Vagina (tissue), 2 donors: ENCODE measurements at regions not wholly inside any gene's neighbourhood (a gene's known extent, or its start where the extent isn't known, plus 50 kb on each side); places are given as distances from the start of the nearest gene placed in this dataset.

Source experiments
- DNase-seq, 2 donors: peaks; one replicate each; pipeline ENCODE4 v3.0.0-alpha.2; 2017; ENCODE audit errors: extremely low spot score in 2 of 2
- H3K27ac ChIP-seq: fragments of 200-600 bp; sonication (generic); one replicate; pipeline ENCODE4 v1.5.1; 2019
- H3K27me3 ChIP-seq: fragments of 200-600 bp; sonication (generic); one replicate; pipeline ENCODE4 v1.5.1; 2019
- H3K36me3 ChIP-seq, 2 donors: fragments of 200-600 bp; sonication (generic); one replicate each; pipeline ENCODE4 v1.5.1; 2017 to 2019
- H3K4me1 ChIP-seq: fragments of 200-600 bp; sonication (generic); one replicate; pipeline ENCODE4 v1.5.1; 2019
- H3K4me3 ChIP-seq, 2 donors: fragments of 200-600 bp; sonication (generic); 1 replicate in 1 of 2; 2 replicates in 1 of 2; pipeline ENCODE4 v1.5.1; 2016 to 2019
- H3K9me3 ChIP-seq: fragments of 200-600 bp; sonication (generic); one replicate; pipeline ENCODE4 v1.5.1; 2019
- POLR2A ChIP-seq, 2 donors: fragments of 450-650 bp; IDR thresholded peaks; one replicate each; pipeline ENCODE4 v1.6.1; 2017; ENCODE audit warnings: antibody characterized with exemption in 2 of 2, mild to moderate bottlenecking in 2 of 2, moderate library complexity in 2 of 2
- POLR2AphosphoS5 ChIP-seq, 2 donors: sonication (generic); formaldehyde crosslinking; IDR thresholded peaks; one replicate each; pipeline ENCODE4 v1.9.0; 2017; ENCODE audit warnings: antibody characterized with exemption in 2 of 2, mild to moderate bottlenecking in 2 of 2, low read depth in 1 of 2; ENCODE audit not compliant: insufficient read depth in 1 of 2
- intact Hi-C: fragments of 100-400 bp; cut with DNase I; formaldehyde crosslinking; loops from one replicate; pipeline ENCODE4 v1.15.1; 2023
- TF ChIP-seq, protein P1 (sequence below), 3 experiments: fragments of 450-650 bp in 2 of 3; fragments of 200-600 bp in 1 of 3; sonication (generic) in 1 of 3; IDR thresholded peaks; one replicate each; pipeline ENCODE4 v1.5.1; 2017 to 2019; ENCODE audit warnings: antibody characterized with exemption in 3 of 3, mild to moderate bottlenecking in 2 of 3, moderate library complexity in 2 of 3

DNA sequence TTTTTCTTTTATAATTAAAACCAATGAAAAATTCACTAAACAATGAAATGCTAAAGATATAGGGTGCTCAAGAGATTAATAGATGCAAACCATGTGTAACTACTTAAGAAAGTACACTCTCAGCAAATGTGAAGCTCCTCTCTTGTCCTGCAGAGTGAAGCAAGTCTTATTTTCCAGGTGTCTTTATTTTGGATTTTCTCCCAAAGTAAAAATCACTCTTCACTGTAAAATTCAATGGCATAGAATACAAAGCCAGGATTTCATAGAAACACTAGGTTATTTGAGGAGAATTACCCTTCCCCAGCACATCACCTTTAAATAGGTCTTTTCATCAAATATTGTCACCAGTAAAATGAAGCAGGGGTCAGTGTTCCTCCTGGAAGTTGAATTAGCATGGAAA lies 57.0 kb upstream of the GIMD1 start:
- no peaks in the 10 kb centered on the region for H3K27me3 ChIP-seq
- TF ChIP-seq POLR2AphosphoS5 (IDR thresholded peaks at IDR 0.05; ENCODE audit: insufficient read depth in 1 of 2, low read depth in 1 of 2) (no peak), POLR2A (IDR thresholded peaks at IDR 0.05) (no peak)
- TF ChIP-seq, protein P1, sequence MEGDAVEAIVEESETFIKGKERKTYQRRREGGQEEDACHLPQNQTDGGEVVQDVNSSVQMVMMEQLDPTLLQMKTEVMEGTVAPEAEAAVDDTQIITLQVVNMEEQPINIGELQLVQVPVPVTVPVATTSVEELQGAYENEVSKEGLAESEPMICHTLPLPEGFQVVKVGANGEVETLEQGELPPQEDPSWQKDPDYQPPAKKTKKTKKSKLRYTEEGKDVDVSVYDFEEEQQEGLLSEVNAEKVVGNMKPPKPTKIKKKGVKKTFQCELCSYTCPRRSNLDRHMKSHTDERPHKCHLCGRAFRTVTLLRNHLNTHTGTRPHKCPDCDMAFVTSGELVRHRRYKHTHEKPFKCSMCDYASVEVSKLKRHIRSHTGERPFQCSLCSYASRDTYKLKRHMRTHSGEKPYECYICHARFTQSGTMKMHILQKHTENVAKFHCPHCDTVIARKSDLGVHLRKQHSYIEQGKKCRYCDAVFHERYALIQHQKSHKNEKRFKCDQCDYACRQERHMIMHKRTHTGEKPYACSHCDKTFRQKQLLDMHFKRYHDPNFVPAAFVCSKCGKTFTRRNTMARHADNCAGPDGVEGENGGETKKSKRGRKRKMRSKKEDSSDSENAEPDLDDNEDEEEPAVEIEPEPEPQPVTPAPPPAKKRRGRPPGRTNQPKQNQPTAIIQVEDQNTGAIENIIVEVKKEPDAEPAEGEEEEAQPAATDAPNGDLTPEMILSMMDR (IDR thresholded peaks at IDR 0.05) = no peak
- no peak overlapping the region for H3K4me3 ChIP-seq
- no peak overlapping the region for H3K27ac ChIP-seq
- H3K36me3 ChIP-seq = no peaks in the 10 kb centered on the region
- no peak for DNase-seq
- H3K9me3 ChIP-seq = no peaks in the 10 kb centered on the region
- intact Hi-C loops = no loop called here
- H3K4me1 ChIP-seq = no peaks in the 10 kb centered on the region

DNA sequence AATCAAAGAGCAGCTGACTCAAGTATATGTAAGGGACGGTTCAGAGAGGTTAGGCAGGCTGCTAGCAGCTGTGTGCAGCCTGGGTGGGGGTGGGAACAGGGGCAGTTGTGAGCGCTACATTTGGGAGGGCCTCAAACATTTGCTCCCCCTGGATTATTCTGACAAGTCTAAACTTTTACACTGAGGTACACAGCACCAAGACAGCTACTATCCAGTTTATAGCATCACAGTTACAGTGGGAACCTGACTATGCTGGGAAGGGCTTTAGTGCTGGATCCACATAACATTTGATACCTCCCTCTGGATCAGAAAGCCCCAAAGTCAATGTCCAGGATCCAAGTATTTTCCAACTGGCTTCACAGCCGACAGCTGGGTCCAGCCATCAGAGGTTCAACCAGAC lies 55.8 kb upstream of the GIMD1 start:
- no peak for DNase-seq
- Histone ChIP-seq H3K4me3 (no peak overlapping the region), H3K4me1 (no peaks in the 10 kb centered on the region), H3K36me3 (no peaks in the 10 kb centered on the region), H3K27ac (no peak overlapping the region), H3K27me3 (no peaks in the 10 kb centered on the region), H3K9me3 (no peaks in the 10 kb centered on the region)
- TF ChIP-seq, protein P1 (IDR thresholded peaks at IDR 0.05) = no peak
- TF ChIP-seq POLR2AphosphoS5 (IDR thresholded peaks at IDR 0.05; ENCODE audit: insufficient read depth in 1 of 2, low read depth in 1 of 2) = no peak
- intact Hi-C loops = no loop called here

DNA sequence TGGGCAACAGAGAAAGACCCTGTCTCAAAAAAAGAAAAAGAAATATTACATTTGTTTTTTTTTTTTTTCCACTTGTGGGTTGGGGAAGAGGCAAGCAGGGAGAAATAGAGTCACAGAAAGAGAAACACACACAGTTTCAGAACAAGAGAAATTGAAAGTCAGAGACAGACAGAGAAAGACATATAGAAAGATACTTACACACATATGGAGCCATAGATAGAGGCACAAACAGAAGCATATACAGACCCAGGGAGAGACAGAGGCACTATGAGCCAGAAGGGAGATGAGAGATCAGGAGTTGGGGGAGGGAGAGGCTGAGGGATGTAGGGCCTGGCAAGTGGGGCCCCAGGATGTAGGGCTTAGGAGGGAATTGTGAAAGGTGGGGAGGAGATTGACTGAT lies 55.2 kb upstream of the GIMD1 start:
- Histone ChIP-seq H3K9me3 (no peaks in the 10 kb centered on the region), H3K36me3 (no peaks in the 10 kb centered on the region), H3K4me3 (no peak overlapping the region), H3K27me3 (no peaks in the 10 kb centered on the region), H3K27ac (no peak overlapping the region), H3K4me1 (no peaks in the 10 kb centered on the region)
- no peak for DNase-seq
- intact Hi-C loops = no loop called here
- no peak for TF ChIP-seq POLR2A (IDR thresholded peaks at IDR 0.05)
- TF ChIP-seq, protein P1 (IDR thresholded peaks at IDR 0.05) = no peak
- TF ChIP-seq POLR2AphosphoS5 (IDR thresholded peaks at IDR 0.05; ENCODE audit: insufficient read depth in 1 of 2, low read depth in 1 of 2) = no peak

DNA sequence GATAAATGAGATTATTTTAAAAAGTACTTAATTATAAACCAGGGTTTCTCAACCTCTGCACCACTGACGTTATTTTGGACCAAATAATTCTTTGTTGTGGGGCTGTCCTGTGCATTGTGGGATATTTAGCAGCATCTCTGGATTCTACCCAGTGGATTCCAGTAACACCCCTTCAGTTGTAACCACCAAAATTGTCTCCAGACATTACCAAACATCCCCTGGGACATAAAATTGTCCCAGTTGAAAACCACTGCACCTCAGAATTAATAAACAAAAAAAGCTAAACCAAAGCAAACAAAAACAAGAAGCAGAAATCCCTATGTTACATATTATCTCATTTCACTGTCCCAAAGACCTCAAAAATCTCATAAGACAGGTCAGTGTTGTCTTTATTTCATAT lies 54.2 kb upstream of the GIMD1 start:
- no peaks in the 10 kb centered on the region for H3K4me1 ChIP-seq

More for the DNA sequence above, 54.2 kb upstream of the GIMD1 start:
- Histone ChIP-seq H3K27me3 (no peaks in the 10 kb centered on the region), H3K36me3 (no peaks in the 10 kb centered on the region), H3K4me3 (no peak overlapping the region), H3K9me3 (no peaks in the 10 kb centered on the region), H3K27ac (no peak overlapping the region)
- no peak for DNase-seq
- intact Hi-C loops = no loop called here
- TF ChIP-seq, protein P1 (IDR thresholded peaks at IDR 0.05) = no peak
- no peak for TF ChIP-seq POLR2AphosphoS5 (IDR thresholded peaks at IDR 0.05; ENCODE audit: insufficient read depth in 1 of 2, low read depth in 1 of 2)
- TF ChIP-seq POLR2A (IDR thresholded peaks at IDR 0.05) = no peak
